Peyer's patch (tissue), 4 donors: ENCODE measurements at regions not wholly inside any gene's neighbourhood (a gene's known extent, or its start where the extent isn't known, plus 50 kb on each side); places are given as distances from the start of the nearest gene placed in this dataset.

Experiments used
- DNase-seq, 3 donors: peaks; one replicate each; pipeline ENCODE4 v3.0.0-alpha.2; 2017 to 2019
- H3K27ac ChIP-seq, 4 donors: fragments of 200-600 bp; sonication (generic); one replicate each; pipeline ENCODE4 v1.5.1; 2016 to 2019
- H3K27me3 ChIP-seq, 2 donors: fragments of 200-600 bp; sonication (generic); one replicate each; pipeline ENCODE4 v1.5.1; 2019
- H3K36me3 ChIP-seq, 3 donors: fragments of 200-600 bp; sonication (generic); one replicate each; pipeline ENCODE4 v1.5.1; 2016 to 2019
- H3K4me1 ChIP-seq, 4 donors: fragments of 200-600 bp; sonication (generic); one replicate each; pipeline ENCODE4 v1.5.1; 2016 to 2019
- H3K4me3 ChIP-seq, 4 donors: fragments of 200-600 bp; sonication (generic); 1 replicate in 3 of 4; 2 replicates in 1 of 4; pipeline ENCODE4 v1.5.1; 2016 to 2019; ENCODE audit warnings: mild to moderate bottlenecking in 1 of 4
- H3K9me3 ChIP-seq, 4 donors: fragments of 200-600 bp; sonication (generic); one replicate each; pipeline ENCODE4 v1.5.1; 2016 to 2019; ENCODE audit warnings: mild to moderate bottlenecking in 1 of 4
- CTCF ChIP-seq, 6 experiments: fragments of 450-650 bp in 4 of 6; fragments of 200-600 bp in 2 of 6; sonication (generic) in 1 of 6; IDR thresholded peaks; one replicate each; pipeline ENCODE4 v1.5.1; 2017 to 2019; ENCODE audit warnings: antibody characterized with exemption in 6 of 6, mild to moderate bottlenecking in 3 of 6, moderate library complexity in 1 of 6
- POLR2A ChIP-seq, 2 donors: fragments of 450-650 bp; IDR thresholded peaks; one replicate each; pipeline ENCODE4 v1.5.1; 2017; ENCODE audit warnings: antibody characterized with exemption in 2 of 2, mild to moderate bottlenecking in 2 of 2, moderate library complexity in 2 of 2

- no peaks in the 10 kb centered on the region for H3K4me1 ChIP-seq
- no peaks in the 10 kb centered on the region for H3K9me3 ChIP-seq
- H3K27me3 ChIP-seq = no peaks in the 10 kb centered on the region
- TF ChIP-seq CTCF (IDR thresholded peaks at IDR 0.05) (no peak), POLR2A (IDR thresholded peaks at IDR 0.05) (no peak)
- no peak overlapping the region for H3K27ac ChIP-seq
- H3K4me3 ChIP-seq = no peak overlapping the region
- H3K36me3 ChIP-seq = no peaks in the 10 kb centered on the region
- DNase-seq = no peak
Measured at GRCh38 chr3:161444694-161445077, 51.9 kb upstream of the OTOL1 start.

GRCh38 chr3:161443921-161444693 is 52.5 kb upstream of the OTOL1 start:
- DNase-seq = no peak
- Histone ChIP-seq H3K4me1 (no peaks in the 10 kb centered on the region), H3K27ac (no peak overlapping the region), H3K27me3 (no peaks in the 10 kb centered on the region), H3K4me3 (no peak overlapping the region), H3K36me3 (no peaks in the 10 kb centered on the region), H3K9me3 (no peaks in the 10 kb centered on the region)
- TF ChIP-seq POLR2A (IDR thresholded peaks at IDR 0.05) (no peak), CTCF (IDR thresholded peaks at IDR 0.05) (no peak)

GRCh38 chr3:161430307-161430706 is 59.0 kb upstream of the SPTSSB start:
- DNase-seq = no peak
- TF ChIP-seq CTCF (IDR thresholded peaks at IDR 0.05) = no peak
- TF ChIP-seq POLR2A (IDR thresholded peaks at IDR 0.05) = no peak
- H3K27ac ChIP-seq = no peak overlapping the region

GRCh38 chr3:161427347-161427746 is 56.0 kb upstream of the SPTSSB start:
- Histone ChIP-seq H3K9me3 (no peaks in the 10 kb centered on the region), H3K36me3 (no peaks in the 10 kb centered on the region), H3K27me3 (no peaks in the 10 kb centered on the region), H3K4me1 (no peaks in the 10 kb centered on the region), H3K27ac (no peak overlapping the region), H3K4me3 (no peak overlapping the region)
- no peak for DNase-seq
- TF ChIP-seq CTCF (IDR thresholded peaks at IDR 0.05) (no peak), POLR2A (IDR thresholded peaks at IDR 0.05) (no peak)

More at GRCh38 chr3:161430307-161430706, 59.0 kb upstream of the SPTSSB start:
- H3K4me3 ChIP-seq = no peak overlapping the region
- no peaks in the 10 kb centered on the region for H3K27me3 ChIP-seq
- no peaks in the 10 kb centered on the region for H3K9me3 ChIP-seq
- no peaks in the 10 kb centered on the region for H3K4me1 ChIP-seq
- H3K36me3 ChIP-seq = no peaks in the 10 kb centered on the region

- Histone ChIP-seq H3K9me3 (no peaks in the 10 kb centered on the region), H3K4me1 (no peaks in the 10 kb centered on the region), H3K27ac (no peak overlapping the region), H3K36me3 (no peaks in the 10 kb centered on the region), H3K4me3 (no peak overlapping the region), H3K27me3 (no peaks in the 10 kb centered on the region)
- DNase-seq = no peak
- TF ChIP-seq POLR2A (IDR thresholded peaks at IDR 0.05) (no peak), CTCF (IDR thresholded peaks at IDR 0.05) (no peak)
Measured at GRCh38 chr3:161426758-161427157, 55.4 kb upstream of the SPTSSB start.
